GM12874 (cell line): ENCODE measurements at regions not wholly inside any gene's neighbourhood (a gene's known extent, or its start where the extent isn't known, plus 50 kb on each side); places are given as distances from the start of the nearest gene placed in this dataset.

ENCODE experiments used
- TF ChIP-seq, protein P1 (sequence below): IDR thresholded peaks from 2 replicates; pipeline ENCODE4 v1.5.1; 2011; ENCODE audit warnings: low read depth, mild to moderate bottlenecking, control low read depth, low read length, moderate library complexity; ENCODE audit not compliant: insufficient read depth

DNA sequence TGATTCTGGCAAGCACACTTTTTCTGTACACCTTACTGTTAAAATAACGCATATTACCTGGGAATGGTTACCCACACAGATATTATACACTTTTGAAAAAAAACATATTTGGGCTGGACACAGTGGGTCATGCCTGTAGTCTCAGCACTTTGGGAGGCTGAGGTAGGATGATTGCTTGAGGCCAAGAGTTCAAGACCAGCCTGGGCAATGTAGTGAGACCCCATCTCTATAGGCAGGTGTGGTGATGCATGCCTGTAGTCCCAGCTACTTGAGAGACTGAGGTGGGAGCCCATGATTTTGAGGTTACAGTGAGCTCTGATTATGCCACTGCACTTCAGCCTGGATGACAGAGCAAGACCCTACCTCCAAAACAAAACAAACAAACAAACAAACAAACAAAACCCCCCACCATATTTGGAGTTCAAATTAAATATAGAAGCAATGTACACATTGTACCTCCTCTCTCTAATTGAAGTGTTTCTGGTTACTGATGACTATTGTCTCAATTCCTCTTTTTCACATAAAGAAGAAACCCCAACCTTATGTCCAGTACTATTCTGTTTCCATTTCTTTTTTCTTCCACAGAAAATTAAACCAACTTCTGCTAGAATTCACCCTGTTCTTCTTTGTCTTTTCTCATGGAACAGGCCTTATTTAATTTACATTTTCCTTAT is 152.6 kb upstream of the UMPS start:
- TF ChIP-seq, protein P1, sequence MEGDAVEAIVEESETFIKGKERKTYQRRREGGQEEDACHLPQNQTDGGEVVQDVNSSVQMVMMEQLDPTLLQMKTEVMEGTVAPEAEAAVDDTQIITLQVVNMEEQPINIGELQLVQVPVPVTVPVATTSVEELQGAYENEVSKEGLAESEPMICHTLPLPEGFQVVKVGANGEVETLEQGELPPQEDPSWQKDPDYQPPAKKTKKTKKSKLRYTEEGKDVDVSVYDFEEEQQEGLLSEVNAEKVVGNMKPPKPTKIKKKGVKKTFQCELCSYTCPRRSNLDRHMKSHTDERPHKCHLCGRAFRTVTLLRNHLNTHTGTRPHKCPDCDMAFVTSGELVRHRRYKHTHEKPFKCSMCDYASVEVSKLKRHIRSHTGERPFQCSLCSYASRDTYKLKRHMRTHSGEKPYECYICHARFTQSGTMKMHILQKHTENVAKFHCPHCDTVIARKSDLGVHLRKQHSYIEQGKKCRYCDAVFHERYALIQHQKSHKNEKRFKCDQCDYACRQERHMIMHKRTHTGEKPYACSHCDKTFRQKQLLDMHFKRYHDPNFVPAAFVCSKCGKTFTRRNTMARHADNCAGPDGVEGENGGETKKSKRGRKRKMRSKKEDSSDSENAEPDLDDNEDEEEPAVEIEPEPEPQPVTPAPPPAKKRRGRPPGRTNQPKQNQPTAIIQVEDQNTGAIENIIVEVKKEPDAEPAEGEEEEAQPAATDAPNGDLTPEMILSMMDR = no peak

DNA sequence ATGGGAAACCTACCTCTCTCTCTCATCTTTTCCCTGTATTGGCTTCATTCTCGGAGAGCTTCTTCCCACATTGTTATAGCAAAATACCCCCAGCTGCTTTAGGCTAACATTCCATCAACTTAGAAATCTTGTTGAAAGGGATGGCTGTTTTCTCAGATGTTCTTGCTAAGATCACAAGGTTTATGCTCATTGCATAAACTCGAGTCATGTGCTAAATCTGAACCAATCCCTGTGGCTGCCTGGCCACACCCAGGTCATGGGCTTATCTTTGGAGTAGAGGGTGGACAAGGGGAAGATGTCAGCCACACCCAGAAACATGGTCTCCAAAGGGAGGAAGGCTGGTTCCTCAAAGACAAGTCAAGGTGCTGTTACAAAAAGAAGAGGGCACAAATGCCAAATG is 150.6 kb upstream of the UMPS start:
- TF ChIP-seq, protein P1 = no peak

DNA sequence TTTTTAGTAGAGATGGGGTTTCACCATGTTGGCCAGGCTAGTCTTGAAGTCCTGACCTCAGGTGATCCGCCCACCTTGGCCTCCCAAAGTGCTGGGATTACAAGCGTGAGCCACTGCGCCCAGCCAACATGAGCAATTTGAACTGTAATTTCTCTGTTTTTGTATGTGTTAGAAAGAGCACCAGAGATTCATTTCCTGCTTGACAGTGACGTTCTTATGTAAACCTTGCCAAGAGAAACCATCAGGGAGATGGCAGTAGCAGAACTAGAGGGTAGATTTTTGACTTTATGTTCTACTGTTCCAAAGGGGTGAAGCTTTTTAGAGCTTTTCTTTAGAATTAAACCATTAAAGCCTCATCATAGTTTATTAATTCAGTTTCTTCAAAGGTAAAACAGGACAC is 148.1 kb upstream of the UMPS start:
- TF ChIP-seq, protein P1 = no peak

DNA sequence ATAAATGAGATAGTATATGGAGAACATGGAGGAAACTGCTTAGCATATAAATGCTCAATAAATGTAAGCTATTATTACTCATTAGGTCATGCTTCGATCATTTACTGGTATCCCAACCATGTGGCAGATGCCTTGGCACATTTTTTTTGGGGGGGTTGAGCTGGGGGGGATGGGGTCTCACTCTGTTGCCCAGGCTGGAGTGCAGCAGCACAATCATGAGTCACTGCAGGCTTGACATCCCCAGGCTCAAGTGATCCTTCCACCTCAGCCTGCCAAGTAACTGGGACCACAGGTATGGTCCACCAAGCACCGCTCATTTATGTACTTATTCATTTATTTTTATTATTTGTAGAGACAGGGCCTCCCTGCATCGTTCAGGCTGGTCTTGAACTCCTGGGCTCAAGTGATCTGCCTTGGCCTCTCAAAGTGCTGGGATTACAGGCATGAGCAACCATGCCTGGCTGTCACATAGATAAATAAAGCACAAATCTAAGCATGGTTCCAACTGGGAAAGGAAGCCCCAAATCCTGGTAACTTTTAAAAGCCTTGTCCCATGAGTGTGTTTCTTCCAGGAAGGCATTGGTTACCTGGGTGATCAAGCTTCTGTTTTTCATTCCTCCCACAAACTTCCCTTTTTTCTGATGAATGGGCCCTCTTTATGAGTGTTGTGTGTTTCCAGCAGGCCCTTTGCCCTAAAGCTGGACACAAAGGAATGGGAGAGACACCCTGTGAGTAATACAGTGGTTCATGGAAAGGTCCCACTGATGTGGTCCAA is 147.4 kb upstream of the UMPS start:
- TF ChIP-seq, protein P1 = no peak

DNA sequence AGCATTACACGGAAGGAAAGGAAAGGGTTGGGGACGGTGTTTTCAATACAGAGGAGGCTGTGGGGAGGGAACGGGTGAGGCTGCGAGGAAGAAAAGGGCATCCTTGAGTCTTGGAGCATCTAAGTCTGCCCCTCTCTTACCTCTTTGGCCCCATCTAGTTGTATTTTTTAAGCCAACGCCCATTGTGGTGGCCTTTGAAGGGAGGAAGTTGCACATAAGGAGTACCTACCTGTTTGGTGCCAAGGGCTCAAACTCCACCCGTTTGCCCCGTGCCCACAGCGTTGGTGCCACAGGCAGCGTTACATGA is 146.1 kb upstream of the UMPS start:
- TF ChIP-seq, protein P1 = no peak

DNA sequence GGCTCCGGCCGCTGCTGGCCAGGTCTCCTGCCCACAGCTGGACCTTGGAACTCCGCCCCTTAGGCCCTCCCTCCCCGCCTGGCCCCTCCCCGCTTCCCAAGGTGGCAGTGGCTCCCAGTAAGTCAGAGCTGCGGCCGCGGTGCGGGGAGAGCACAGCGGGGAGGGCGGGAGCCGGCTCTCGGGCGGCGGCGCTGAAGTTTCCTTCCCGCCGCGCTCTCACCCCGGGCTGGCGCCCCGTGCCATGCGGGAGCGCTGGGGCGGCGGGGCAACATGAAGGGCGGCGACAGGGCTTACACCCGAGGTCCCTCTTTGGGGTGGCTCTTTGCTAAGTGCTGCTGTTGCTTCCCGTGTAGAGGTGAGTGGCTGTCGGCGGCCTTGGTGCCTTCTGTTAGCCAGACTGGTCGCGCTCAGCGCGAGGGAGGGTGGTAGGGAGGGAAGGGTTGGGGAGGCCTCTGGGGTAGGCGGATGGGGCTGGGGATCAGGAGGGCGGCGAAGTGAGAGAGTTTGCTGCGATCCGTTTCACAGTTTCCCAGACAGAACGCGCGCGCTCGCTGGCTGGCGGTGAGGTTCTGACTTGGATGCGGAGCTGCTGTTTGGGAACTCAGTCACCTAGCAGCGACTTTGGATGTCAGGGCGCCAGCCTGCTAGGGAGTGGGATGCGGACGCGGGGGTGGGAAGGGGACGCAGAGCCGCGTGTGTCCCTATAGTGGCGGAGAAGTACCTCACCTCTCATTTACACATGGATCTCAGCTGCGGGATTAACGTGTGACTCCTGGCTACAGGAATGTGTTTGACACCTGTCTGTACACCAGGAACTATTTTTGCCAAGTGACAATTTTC is 145.5 kb upstream of the UMPS start:
- TF ChIP-seq, protein P1 = no peak
